DOHH2 (cell line): ENCODE measurements at regions not wholly inside any gene's neighbourhood (a gene's known extent, or its start where the extent isn't known, plus 50 kb on each side); places are given as distances from the start of the nearest gene placed in this dataset.

Source experiments
- H3F3A ChIP-seq: fragments of 200-600 bp; sonication (generic), shearing (Covaris generic); 2 replicates; pipeline ENCODE4 v1.6.0; 2016; ENCODE audit warnings: antibody characterized with exemption, mild to moderate bottlenecking; ENCODE audit not compliant: control insufficient read depth, insufficient read depth
- H3K27ac ChIP-seq: fragments of 200-600 bp; sonication (generic); 2 replicates; pipeline ENCODE4 v1.5.1; 2014; ENCODE audit warnings: low read depth, mild to moderate bottlenecking, low read length, moderate library complexity
- H3K27me3 ChIP-seq: fragments of 200-600 bp; sonication (generic); 2 replicates; pipeline ENCODE4 v1.6.1; 2014; ENCODE audit warnings: mild to moderate bottlenecking, low read length, mixed read lengths; ENCODE audit not compliant: control insufficient read depth
- H3K36me3 ChIP-seq: fragments of 200-600 bp; sonication (generic); 2 replicates; pipeline ENCODE4 v1.6.1; 2014; ENCODE audit warnings: mild to moderate bottlenecking, low read length, moderate library complexity, mixed read lengths; ENCODE audit not compliant: control insufficient read depth
- H3K4me1 ChIP-seq: fragments of 200-600 bp; sonication (generic); 2 replicates; pipeline ENCODE4 v1.6.1; 2014; ENCODE audit warnings: mild to moderate bottlenecking, low read length, mixed read lengths; ENCODE audit not compliant: control insufficient read depth
- H3K4me2 ChIP-seq: fragments of 200-600 bp; sonication (generic); 2 replicates; pipeline ENCODE4 v1.6.0; 2014; ENCODE audit warnings: mild to moderate bottlenecking, low read length, moderate library complexity
- H3K4me3 ChIP-seq: fragments of 200-600 bp; sonication (generic); 2 replicates; pipeline ENCODE4 v1.5.1; 2014; ENCODE audit warnings: mild to moderate bottlenecking, low read length, mixed read lengths
- H3K79me2 ChIP-seq: fragments of 200-600 bp; sonication (generic); 2 replicates; pipeline ENCODE4 v1.6.1; 2014; ENCODE audit warnings: mild to moderate bottlenecking, low read length, mixed read lengths; ENCODE audit not compliant: control insufficient read depth
- H3K9me2 ChIP-seq: fragments of 200-600 bp; sonication (generic); replicated peaks from 2 replicates; pipeline ENCODE4 v1.6.1; 2014; ENCODE audit warnings: mild to moderate bottlenecking, low read length, mixed read lengths; ENCODE audit not compliant: control insufficient read depth
- H3K9me3 ChIP-seq: fragments of 200-600 bp; sonication (generic); 2 replicates; pipeline ENCODE4 v1.6.1; 2014; ENCODE audit warnings: antibody characterized with exemption, low read length, mixed read lengths; ENCODE audit not compliant: control insufficient read depth, insufficient read depth
- H4K20me1 ChIP-seq: fragments of 200-600 bp; sonication (generic); 2 replicates; pipeline ENCODE4 v1.6.0; 2014; ENCODE audit warnings: low read depth, mild to moderate bottlenecking, antibody characterized with exemption, low read length, moderate library complexity; ENCODE audit not compliant: control insufficient read depth, insufficient read depth
- CTCF ChIP-seq: fragments of 200-600 bp; sonication (generic); IDR thresholded peaks from one replicate; pipeline ENCODE4 v1.5.1; 2014; ENCODE audit warnings: antibody characterized with exemption, mild to moderate bottlenecking, low read depth, low read length; ENCODE audit not compliant: poor library complexity, severe bottlenecking
- EZH2phosphoT487 ChIP-seq: fragments of 200-600 bp; sonication (generic); IDR thresholded peaks from 2 replicates; pipeline ENCODE4 v1.6.1; 2017; ENCODE audit warnings: borderline replicate concordance, mild to moderate bottlenecking, antibody characterized with exemption, low read length, moderate library complexity, mixed read lengths

GRCh38 chr7:98698976-98699375 lies 81.9 kb downstream of the NPTX2 start:
- TF ChIP-seq CTCF (no peak), EZH2phosphoT487 (no peak)

GRCh38 chr7:98700533-98700932 lies 83.4 kb downstream of the NPTX2 start:
- H3K79me2 ChIP-seq = no peaks in the 10 kb centered on the region
- peak overlapping the region; percentile 28 for H3K4me2 ChIP-seq
- peaks cover 14% of the 10 kb centered on the region for H3K9me3 ChIP-seq
- H3K4me1 ChIP-seq = peaks cover 56% of the 10 kb centered on the region
- H3F3A ChIP-seq = peaks cover 14% of the 10 kb centered on the region
- no peaks in the 10 kb centered on the region for H3K27me3 ChIP-seq
- no peaks in the 10 kb centered on the region for H3K36me3 ChIP-seq
- no peaks in the 10 kb centered on the region for H4K20me1 ChIP-seq
- H3K9me2 ChIP-seq = no peaks in the 10 kb centered on the region
- TF ChIP-seq EZH2phosphoT487 (no peak), CTCF (no peak)
- peak overlapping the region; percentile 66; the same call in 1 of the 2 replicates for H3K27ac ChIP-seq
- no peak overlapping the region for H3K4me3 ChIP-seq

More at GRCh38 chr7:98698976-98699375, 81.9 kb downstream of the NPTX2 start:
- H3K27ac ChIP-seq = no peak overlapping the region
- peaks cover 14% of the 10 kb centered on the region for H3F3A ChIP-seq
- peaks cover 14% of the 10 kb centered on the region for H3K9me3 ChIP-seq
- no peaks in the 10 kb centered on the region for H3K9me2 ChIP-seq
- H3K79me2 ChIP-seq = no peaks in the 10 kb centered on the region
- no peaks in the 10 kb centered on the region for H3K36me3 ChIP-seq
- H3K4me3 ChIP-seq = no peak overlapping the region
- no peaks in the 10 kb centered on the region for H3K27me3 ChIP-seq
- H3K4me1 ChIP-seq = peaks cover 51% of the 10 kb centered on the region
- no peaks in the 10 kb centered on the region for H4K20me1 ChIP-seq
- H3K4me2 ChIP-seq = no peak overlapping the region

- peak overlapping the region; percentile 54 for H3K4me2 ChIP-seq
Measured at GRCh38 chr7:98701372-98701771, 84.3 kb downstream of the NPTX2 start.

More at GRCh38 chr7:98701372-98701771, 84.3 kb downstream of the NPTX2 start:
- Histone ChIP-seq H3K79me2 (no peaks in the 10 kb centered on the region), H3K9me2 (no peaks in the 10 kb centered on the region), H3K27me3 (no peaks in the 10 kb centered on the region), H3K9me3 (peaks cover 12% of the 10 kb centered on the region), H3K27ac (peak overlapping the region; percentile 66), H3K4me1 (peaks cover 56% of the 10 kb centered on the region), H3K36me3 (no peaks in the 10 kb centered on the region), H3K4me3 (peak overlapping the region; percentile 23; the same call in 1 of the 2 replicates), H4K20me1 (no peaks in the 10 kb centered on the region), H3F3A (peaks cover 14% of the 10 kb centered on the region)
- TF ChIP-seq EZH2phosphoT487 (no peak), CTCF (no peak)
